ENCODE measurements at regions not wholly inside any gene's neighbourhood (a gene's known extent, or its start where the extent isn't known, plus 50 kb on each side); places are given as distances from the start of the nearest gene placed in this dataset.
"Not testable (repeated sequence)": the region's sequence is repeated elsewhere in the genome, so short reads cannot be mapped to it uniquely, and the experiment has no call there.

GRCh38 chr7:49438281-49438680 lies 335.2 kb upstream of the VWC2 start:
- DNase-seq (ENCODE audit: low spot score): no peak
- ATAC-seq: no peak

GRCh38 chr7:49443515-49443914 lies 329.9 kb upstream of the VWC2 start:
- DNase-seq (ENCODE audit: low spot score) (no peak), ATAC-seq (no peak)

DNA sequence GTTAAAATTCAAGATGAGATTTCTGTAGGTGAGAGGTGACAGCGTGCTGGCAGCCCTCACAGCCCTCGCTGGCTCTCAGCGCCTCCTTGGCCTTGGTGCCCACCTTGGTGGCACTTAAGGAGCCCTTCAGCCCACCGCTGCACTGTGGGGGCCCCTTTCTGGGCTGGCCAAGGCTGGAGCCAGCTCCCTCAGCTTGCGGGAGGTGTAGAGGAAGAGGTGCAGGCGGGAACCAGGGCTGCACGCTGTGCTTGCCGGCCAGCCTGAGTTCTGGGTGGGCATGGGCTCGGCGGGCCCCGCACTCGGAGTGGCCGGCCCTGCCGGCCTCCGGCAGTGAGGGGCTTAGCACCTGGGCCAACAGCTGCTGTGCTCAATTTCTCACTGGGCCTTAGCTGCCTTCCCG lies 320.0 kb upstream of the VWC2 start:
- DNase-seq (ENCODE audit: low spot score): no peak
- no peak for ATAC-seq

- DNase-seq (ENCODE audit: low spot score): no peak
Observed at GRCh38 chr7:49479441-49479840, 294.0 kb upstream of the VWC2 start.

DNA sequence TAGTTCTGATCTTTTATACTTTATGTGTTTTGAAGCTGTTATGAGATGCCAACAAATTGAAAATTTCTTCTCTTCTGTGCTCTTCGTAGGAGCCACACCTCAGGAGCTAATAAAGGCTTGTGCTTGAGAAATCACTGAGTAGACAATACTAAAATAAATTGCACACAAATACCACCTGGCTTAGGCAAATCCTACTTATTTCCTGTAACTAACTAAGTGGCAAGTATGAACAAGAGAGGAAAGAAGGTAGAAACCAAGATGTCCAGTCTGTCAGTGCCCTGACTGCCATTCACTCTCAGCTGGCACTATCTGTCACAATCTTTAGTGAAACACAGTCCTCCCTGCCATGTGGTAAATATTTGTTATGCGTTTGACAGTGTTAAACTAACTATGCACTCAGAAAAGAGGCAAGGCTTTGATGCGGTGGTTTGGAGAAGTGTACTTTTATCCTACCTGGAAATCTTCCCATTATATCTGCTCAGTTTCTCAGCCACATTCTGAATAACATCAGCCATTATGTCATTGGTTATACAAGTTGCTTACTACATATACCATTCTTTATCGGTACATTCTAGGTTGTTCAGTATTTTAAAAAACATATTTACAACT lies 293.4 kb upstream of the VWC2 start:
- DNase-seq (ENCODE audit: low spot score) (no peak), ATAC-seq (no peak)

More at GRCh38 chr7:49479441-49479840, 294.0 kb upstream of the VWC2 start:
- no peak for ATAC-seq

GRCh38 chr7:49481075-49481474 lies 292.4 kb upstream of the VWC2 start:
- ATAC-seq (no peak), DNase-seq (ENCODE audit: low spot score) (no peak)

DNA sequence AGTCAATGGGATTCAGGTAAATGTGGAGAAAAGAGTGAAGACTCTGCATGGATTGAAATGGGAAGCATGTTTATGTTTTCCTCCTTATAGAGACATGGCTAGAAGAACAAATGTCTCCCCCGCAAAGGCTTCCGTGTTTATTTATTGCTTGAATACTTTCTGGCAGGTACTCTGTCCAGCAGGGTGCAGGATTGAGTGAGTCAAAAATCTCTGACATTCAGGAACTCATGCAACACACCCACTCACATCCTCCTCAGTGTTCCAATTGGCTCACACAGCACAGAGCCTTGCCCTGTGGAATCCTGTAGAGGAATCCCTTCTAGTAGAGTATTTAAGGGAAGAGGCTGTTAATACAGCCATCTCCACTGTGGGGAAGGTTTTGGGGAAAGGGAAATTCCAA lies 290.3 kb upstream of the VWC2 start:
- no peak for ATAC-seq
- no peak for DNase-seq (ENCODE audit: low spot score)

- ATAC-seq (no peak), DNase-seq (ENCODE audit: low spot score) (no peak)
Observed at GRCh38 chr7:49486974-49487829, 286.2 kb upstream of the VWC2 start.

GRCh38 chr7:49487830-49488140 lies 285.7 kb upstream of the VWC2 start:
- DNase-seq (ENCODE audit: low spot score) (no peak), ATAC-seq (no peak)

GRCh38 chr7:49488573-49488972 lies 284.9 kb upstream of the VWC2 start:
- no peak for ATAC-seq
- no peak for DNase-seq (ENCODE audit: low spot score)

DNA sequence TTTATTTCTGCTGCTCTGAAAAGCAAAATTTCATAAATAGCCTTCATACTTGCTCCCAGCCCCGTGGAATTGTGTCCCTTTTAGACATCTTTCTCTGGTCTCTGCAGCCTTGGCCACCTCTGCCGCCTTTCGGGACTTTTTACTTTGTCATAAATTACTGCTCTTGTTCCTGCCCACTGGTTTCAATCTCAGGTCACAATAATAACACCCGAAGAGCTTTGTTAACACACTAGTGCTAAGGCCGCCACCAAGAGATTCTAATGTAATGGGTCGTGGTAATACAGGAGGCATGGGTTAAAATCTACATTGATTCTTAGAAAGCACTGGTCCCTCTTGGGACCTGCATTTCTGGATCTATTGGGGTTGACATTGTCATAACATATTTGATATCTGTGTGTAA lies 276.0 kb upstream of the VWC2 start:
- DNase-seq (ENCODE audit: low spot score): no peak
- no peak for ATAC-seq

GRCh38 chr7:49500741-49501140 lies 272.7 kb upstream of the VWC2 start:
- DNase-seq (ENCODE audit: low spot score) (no peak), ATAC-seq (no peak)

DNA sequence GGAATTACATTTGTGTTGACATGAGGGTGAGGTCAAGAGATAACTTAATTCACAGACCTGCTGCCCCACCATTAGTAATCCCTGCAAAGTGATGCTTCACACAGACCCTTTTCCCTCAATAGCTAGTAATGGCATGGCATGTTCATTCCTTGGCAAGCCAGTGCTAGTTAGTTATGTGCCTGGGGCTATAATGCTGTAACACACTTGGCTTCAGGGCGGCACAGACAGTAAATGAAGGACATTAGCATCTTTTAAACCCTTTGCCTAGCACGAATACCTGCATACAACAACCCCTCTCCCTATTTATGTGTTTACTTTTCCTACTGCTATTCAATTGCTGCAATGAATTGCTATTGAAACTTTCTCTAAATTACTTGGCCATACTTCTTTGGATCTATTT lies 266.2 kb upstream of the VWC2 start:
- not testable (repeated sequence) for ATAC-seq; DNase-seq (ENCODE audit: low spot score)

- DNase-seq (ENCODE audit: low spot score): no peak
- ATAC-seq: no peak
Observed at GRCh38 chr7:49513911-49514310, 259.5 kb upstream of the VWC2 start.

- ATAC-seq (no peak), DNase-seq (ENCODE audit: low spot score) (no peak)
Observed at GRCh38 chr7:49520951-49521350, 252.5 kb upstream of the VWC2 start.

- no peak for DNase-seq (ENCODE audit: low spot score)
- no peak for ATAC-seq
Observed at GRCh38 chr7:49522111-49522510, 251.3 kb upstream of the VWC2 start.

GRCh38 chr7:49523870-49524269 lies 249.6 kb upstream of the VWC2 start:
- DNase-seq (ENCODE audit: low spot score) (no peak), ATAC-seq (no peak)

- ATAC-seq: no peak
- DNase-seq (ENCODE audit: low spot score): no peak
Observed at GRCh38 chr7:49527182-49527581, 246.3 kb upstream of the VWC2 start.

DNA sequence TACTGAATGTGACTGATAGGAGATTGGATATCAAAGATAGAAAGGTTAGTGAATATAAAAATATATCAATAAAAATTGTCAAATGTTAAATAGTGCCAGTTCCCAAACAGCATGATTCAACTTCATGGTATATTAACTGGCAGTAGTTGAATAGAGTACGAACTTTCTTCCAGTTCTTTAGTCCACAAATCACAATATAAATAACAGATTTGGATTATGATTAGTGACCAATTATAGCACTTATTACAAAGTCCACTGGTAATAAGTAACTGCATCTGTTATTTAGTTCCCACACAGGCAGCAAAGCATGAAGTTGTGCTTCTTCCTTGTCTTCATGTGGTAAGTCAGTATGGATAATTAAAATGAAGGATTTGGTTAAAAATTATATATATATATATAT lies 243.0 kb upstream of the VWC2 start:
- ATAC-seq: no peak
- no peak for DNase-seq (ENCODE audit: low spot score)

DNA sequence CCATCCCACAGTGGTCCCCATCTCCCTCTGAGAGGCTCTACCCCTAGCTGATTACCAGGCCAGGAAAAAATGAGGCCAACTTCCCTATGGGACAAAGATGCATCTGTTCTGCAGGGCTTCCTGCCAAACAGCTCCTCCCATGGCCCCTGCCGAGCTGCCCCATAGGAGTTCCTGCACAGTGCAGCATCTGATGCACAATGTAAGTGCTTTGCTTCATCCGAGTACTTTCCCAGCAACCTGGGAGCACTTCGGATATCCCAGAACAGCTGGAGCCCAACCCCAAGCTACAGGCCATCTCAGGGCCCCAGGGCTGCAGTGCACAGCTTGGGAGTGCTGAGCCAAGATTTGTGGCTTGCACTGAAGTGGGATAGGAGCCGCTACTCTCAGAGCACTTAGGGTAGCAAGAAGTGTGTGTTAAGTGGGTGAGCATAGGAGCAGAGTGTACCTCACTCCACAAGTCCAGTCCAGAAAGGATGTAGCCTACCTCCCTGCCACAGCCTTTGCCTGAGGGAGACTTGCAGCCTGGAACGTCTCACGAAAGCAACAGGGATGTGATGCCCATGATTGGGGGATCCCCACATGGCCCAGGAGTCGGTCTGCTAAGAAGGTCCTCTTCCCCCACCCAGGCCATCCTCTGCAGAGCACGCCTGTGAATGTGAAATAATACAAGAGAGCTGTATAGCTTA lies 209.6 kb upstream of the VWC2 start:
- DNase-seq (ENCODE audit: low spot score) (no peak), ATAC-seq (no peak)

DNA sequence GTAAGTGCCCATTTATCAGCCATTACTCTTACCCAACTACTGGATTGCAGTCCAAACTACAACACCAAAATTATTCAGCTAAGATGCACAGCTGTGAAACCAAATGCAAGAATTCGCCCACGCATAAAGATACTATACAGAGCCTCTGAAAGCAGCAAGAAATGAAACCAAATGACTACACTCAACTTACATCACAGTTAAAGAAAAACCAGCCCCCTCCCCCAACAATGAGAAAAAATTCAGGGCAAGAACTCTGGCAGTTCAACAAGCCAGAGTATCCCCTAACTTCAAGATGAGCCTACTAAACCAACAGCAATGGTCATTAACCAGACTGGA lies 209.1 kb upstream of the VWC2 start:
- ATAC-seq: no peak
- no peak for DNase-seq (ENCODE audit: low spot score)

- no peak for ATAC-seq
- no peak for DNase-seq (ENCODE audit: low spot score)
Observed at GRCh38 chr7:49577576-49577975, 195.9 kb upstream of the VWC2 start.

Measured in left lobe of liver (tissue), 2 donors.